AG04450 (cell line): ENCODE measurements at regions not wholly inside any gene's neighbourhood (a gene's known extent, or its start where the extent isn't known, plus 50 kb on each side); places are given as distances from the start of the nearest gene placed in this dataset.

Source experiments
- CTCF ChIA-PET: fragments of 300-600, 350-600 bp; formaldehyde crosslinking; extraction: SDS; loops from one replicate; lab custom pipeline; 2022; ENCODE audit warnings: antibody characterized with exemption, inconsistent platforms; lab: Charles Lee
- POLR2A ChIA-PET: fragments of 350-600 bp; formaldehyde crosslinking; extraction: SDS; loops from one replicate; lab custom pipeline; 2021; ENCODE audit warnings: antibody characterized with exemption, inconsistent platforms; lab: Yijun Ruan, JAX
- DNase-seq: peaks from one replicate; pipeline ENCODE4 v3.0.0-alpha.2; 2011; ENCODE audit warnings: low read depth, low spot score
- H3K27ac ChIP-seq: one replicate; pipeline ENCODE4 v1.5.1; 2012; ENCODE audit warnings: low read depth, low read length, control low read depth
- H3K27me3 ChIP-seq: one replicate; pipeline ENCODE4 v1.6.0; 2012; ENCODE audit warnings: low read length; ENCODE audit not compliant: control insufficient read depth, insufficient read depth
- H3K4me3 ChIP-seq: 2 replicates; pipeline ENCODE4 v1.5.1; 2011; ENCODE audit warnings: mild to moderate bottlenecking, low read depth, low read length, control low read depth
- H3K9me3 ChIP-seq: 2 replicates; pipeline ENCODE4 v1.5.1; 2012; ENCODE audit warnings: low read length; ENCODE audit not compliant: control insufficient read depth, insufficient read depth
- TF ChIP-seq, protein P1 (sequence below): IDR thresholded peaks from 2 replicates; pipeline ENCODE4 v1.5.1; 2011; ENCODE audit warnings: low read depth, low read length, control low read depth, inconsistent platforms

- no peak for DNase-seq
- TF ChIP-seq, protein P1, sequence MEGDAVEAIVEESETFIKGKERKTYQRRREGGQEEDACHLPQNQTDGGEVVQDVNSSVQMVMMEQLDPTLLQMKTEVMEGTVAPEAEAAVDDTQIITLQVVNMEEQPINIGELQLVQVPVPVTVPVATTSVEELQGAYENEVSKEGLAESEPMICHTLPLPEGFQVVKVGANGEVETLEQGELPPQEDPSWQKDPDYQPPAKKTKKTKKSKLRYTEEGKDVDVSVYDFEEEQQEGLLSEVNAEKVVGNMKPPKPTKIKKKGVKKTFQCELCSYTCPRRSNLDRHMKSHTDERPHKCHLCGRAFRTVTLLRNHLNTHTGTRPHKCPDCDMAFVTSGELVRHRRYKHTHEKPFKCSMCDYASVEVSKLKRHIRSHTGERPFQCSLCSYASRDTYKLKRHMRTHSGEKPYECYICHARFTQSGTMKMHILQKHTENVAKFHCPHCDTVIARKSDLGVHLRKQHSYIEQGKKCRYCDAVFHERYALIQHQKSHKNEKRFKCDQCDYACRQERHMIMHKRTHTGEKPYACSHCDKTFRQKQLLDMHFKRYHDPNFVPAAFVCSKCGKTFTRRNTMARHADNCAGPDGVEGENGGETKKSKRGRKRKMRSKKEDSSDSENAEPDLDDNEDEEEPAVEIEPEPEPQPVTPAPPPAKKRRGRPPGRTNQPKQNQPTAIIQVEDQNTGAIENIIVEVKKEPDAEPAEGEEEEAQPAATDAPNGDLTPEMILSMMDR: no peak
- POLR2A ChIA-PET: no interaction called here
- CTCF ChIA-PET: interaction anchor here (0.7 kb wide), 1 partner anchor 244 kb away, joined by 3 read pairs; no protein-coding TSS in a partner anchor
- Histone ChIP-seq H3K27me3 (no peaks in the 10 kb centered on the region), H3K4me3 (no peak overlapping the region), H3K9me3 (no peaks in the 10 kb centered on the region), H3K27ac (no peak overlapping the region)
Observed at GRCh38 chr18:41666231-41666630, 288.8 kb upstream of the PIK3C3 start.

GRCh38 chr18:41665210-41665609 is 289.8 kb upstream of the PIK3C3 start:
- TF ChIP-seq, protein P1: no peak
- Histone ChIP-seq H3K9me3 (no peaks in the 10 kb centered on the region), H3K27ac (no peak overlapping the region), H3K4me3 (no peak overlapping the region), H3K27me3 (no peaks in the 10 kb centered on the region)
- DNase-seq: no peak
- ChIA-PET POLR2A (no interaction called here), CTCF (no interaction called here)

DNA sequence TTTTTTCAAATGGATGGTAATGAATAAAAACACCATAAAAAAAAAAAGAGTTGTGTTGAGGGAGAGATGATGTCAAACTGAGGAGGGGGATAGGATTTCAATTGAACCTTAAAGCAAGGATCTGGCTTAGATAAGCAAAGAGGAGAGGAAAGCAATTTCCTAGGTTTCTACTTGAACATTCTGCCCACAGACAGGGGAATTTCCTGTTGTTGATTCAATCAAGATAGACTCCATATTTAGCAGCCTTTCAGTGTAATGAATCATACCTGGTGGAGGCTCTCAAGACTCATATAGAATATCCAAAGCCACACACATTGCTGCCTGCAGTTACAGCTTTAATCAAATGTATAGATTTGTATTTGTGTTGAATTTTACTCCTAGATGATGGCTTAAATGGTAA is 294.4 kb upstream of the PIK3C3 start:
- CTCF ChIA-PET: no interaction called here
- Histone ChIP-seq H3K27ac (no peak overlapping the region), H3K9me3 (no peaks in the 10 kb centered on the region), H3K27me3 (no peaks in the 10 kb centered on the region), H3K4me3 (no peak overlapping the region)
- POLR2A ChIA-PET: no interaction called here
- TF ChIP-seq, protein P1: no peak
- DNase-seq: no peak

- H3K27me3 ChIP-seq: no peaks in the 10 kb centered on the region
- ChIA-PET CTCF (interaction anchor here (0.6 kb wide), 1 partner anchor 9 kb away, joined by 3 read pairs; no protein-coding TSS in a partner anchor), POLR2A (no interaction called here)
- no peaks in the 10 kb centered on the region for H3K9me3 ChIP-seq
- no peak for DNase-seq
- TF ChIP-seq, protein P1: no peak
- H3K27ac ChIP-seq: no peak overlapping the region
- no peak overlapping the region for H3K4me3 ChIP-seq
Observed at GRCh38 chr18:41659438-41660130, 295.4 kb upstream of the PIK3C3 start.

GRCh38 chr18:41657189-41657588 is 297.8 kb upstream of the PIK3C3 start:
- TF ChIP-seq, protein P1: no peak
- POLR2A ChIA-PET: no interaction called here

More at GRCh38 chr18:41657189-41657588, 297.8 kb upstream of the PIK3C3 start:
- Histone ChIP-seq H3K9me3 (no peaks in the 10 kb centered on the region), H3K4me3 (no peak overlapping the region), H3K27me3 (no peaks in the 10 kb centered on the region), H3K27ac (no peak overlapping the region)
- CTCF ChIA-PET: no interaction called here
- DNase-seq: no peak
